NOMO-1 treated with dmso at 0.1 percent for 144 hours (cell line): ENCODE measurements at regions not wholly inside any gene's neighbourhood (a gene's known extent, or its start where the extent isn't known, plus 50 kb on each side); places are given as distances from the start of the nearest gene placed in this dataset.
"Not testable (repeated sequence)": the region's sequence is repeated elsewhere in the genome, so short reads cannot be mapped to it uniquely, and the experiment has no call there.

Source experiments
- DNase-seq: peaks from one replicate; lab custom pipeline; 2025; ENCODE audit not compliant: unreplicated experiment; lab: John Stamatoyannopoulos, UW

DNA sequence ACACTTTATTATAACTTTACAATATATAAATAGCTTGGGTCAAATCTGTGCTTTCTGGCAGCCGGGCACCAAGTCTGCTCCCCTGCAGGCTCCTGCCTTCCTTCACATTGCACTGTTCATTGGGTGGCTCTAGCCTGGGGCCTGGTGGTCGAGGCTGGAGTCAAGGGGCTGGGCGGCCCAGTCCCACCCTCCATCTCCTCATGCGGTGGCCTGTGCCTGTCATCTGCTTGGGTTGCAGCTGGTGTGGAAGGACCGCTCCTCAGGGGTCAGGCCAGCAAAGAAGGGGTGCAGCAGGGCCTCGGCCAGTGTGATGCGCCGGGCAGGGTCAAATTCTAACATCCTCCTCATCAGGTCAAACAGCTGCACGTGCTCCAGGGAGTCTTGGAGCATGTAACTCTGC is 106.7 kb upstream of the SLC24A2 start:
- DNase-seq: not testable (repeated sequence)

DNA sequence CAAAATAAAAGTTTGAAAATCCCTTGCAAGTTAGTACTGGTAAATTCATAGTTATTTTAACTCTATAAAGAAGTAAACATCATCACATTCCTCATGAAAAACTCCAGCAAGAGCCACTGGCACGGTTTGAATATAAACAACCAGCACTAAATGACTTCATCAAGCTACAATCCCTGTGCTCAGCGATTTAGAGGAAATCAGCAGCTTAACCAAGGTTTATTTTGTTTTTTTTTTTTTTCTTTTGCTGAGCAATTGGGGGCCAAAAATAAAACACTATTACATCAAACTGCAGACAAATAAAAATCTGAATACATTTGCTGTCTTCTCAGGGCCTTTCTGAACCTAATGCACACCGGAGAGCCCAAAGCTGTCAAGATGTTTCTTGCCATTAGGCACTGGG is 106.2 kb upstream of the SLC24A2 start:
- no peak for DNase-seq

DNA sequence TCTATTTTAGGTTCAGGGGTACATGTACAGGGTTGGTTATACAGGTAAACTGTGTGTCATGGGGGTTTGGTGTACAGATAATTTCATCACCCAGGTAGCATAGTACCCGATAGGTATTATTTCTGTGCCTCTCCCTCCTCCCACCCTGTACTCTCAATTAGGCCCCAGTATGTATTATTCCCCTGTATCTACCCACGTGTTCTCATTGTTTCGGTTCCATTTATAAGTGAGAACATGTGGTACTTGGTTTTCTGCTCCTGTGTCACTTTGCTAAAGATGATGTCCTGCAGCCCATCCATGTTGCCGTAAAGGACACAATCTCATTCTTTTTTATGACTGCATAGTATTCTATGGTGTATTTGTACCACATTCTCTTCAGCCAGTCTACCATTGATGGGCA is 96.8 kb upstream of the SLC24A2 start:
- no peak for DNase-seq

DNA sequence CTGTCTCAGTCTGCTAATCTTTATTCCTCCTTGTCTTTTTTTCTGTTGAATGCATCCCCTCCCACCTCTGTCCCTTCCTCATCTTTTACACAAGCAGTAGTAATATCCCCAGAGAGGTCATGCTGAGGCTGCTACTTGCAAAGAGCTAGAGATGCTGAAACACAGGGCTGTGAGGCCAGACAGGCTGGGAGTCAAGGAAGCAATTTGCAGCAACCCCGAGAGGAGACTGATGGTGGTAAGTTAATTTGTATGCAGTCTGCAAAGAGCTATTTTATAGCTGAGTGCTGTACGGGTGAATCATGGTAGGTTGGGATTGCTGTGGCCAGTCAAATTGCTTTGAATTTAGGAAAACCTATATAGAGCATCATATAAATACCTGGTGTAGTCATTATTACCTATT is 90.2 kb upstream of the SLC24A2 start:
- no peak for DNase-seq

DNA sequence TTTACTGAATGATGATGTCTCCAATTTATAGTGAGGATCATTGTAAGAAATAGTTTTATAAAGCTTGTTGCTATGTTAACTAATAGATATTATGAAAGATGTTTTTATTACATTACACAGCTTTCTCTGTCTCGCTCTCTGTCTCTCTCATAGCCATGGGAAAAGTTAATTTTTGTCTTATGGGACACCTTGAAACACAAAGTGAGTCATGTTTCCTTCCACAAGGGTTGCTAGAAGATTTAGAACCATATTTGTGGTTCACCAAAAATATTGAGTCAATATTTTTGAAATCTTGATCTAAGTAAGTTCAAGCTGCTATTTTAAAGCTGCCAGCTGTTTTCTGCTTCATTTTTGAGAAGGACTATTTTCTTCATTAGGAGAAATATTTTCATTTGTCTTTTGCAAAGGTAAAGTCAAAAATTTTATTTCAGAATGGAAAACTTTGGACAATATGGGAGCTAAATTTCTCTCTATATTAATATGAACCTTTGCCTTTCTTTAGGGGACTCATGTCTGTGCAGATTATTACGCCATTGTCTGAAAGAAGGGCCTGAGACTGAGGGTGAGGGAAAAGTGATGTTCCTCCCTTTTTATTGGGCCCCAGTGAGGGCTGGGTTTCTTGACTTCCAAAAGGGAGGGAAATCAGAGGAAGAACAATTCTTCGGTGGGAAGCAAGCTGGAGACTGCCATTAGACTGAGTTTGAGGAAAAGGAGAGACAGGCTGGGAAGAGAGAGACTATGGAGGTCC is 87.9 kb upstream of the SLC24A2 start:
- no peak for DNase-seq

DNA sequence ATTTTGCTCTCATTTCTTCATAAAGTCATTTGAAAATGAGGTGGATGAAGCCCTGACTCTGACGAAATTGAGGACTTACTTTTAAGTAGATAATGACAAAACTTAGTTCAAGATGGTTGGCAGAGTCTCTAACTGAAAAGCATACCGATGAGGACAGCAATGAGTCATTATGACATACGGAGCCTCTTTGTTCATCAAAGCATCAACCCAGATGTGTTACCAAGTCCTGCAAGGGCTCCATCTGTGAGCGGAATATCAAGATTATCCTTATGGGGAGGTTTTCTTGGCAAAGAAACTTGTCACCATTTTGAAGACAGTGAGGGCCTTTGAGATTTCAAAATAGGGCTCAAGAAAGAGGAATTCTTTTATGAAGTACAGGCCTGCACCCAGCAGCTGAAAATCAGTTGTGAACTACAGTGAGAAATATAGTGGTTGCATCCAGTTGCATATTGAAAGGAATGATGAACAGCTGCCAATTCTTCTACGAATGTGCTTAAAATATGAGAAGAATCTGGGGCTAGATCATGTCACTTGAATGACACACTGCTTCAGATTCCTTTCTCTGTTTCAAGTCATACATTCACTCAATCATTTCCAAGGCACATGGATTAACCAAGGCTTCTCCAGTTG is 86.6 kb upstream of the SLC24A2 start:
- no peak for DNase-seq

DNA sequence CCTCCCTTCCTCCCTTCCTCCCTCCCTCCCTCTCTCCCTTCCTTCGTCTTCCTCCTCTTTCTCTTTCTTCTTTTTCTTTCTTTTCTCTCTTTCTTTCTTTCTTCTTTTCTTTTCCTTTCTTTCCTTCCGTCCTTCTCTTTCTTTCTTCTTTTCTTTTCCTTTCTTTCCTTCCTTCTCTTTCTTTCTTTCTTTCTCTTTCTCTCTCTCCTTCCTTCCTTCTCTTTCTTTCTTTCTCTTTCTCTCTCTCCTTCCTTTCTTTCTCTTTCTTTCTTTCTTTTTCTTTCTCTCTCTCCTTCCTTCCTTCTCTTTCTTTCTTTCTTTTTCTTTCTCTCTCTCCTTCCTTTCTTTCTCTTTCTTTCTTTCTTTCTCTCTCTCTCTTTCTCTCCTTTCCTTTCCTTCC is 84.4 kb upstream of the SLC24A2 start:
- DNase-seq: not testable (repeated sequence)

DNA sequence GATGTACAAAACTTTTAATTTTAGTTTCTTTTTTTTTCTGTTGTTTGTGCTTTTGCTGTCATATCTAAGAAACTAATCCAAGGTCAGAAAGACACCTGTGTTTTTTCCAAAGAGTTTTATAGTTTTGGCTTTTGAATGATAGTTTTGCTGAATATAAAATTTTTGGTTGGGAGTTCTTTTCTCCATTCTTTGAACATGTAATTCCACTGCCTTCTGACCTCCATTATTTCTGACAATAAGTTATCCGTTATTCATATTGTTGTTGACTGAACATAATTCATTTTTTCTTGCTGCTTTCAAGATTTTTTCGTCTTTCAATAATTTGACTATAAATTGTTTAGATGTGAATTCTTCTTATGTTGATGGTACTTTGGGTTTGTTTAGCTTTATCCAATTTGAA is 82.2 kb upstream of the SLC24A2 start:
- DNase-seq: no peak

DNA sequence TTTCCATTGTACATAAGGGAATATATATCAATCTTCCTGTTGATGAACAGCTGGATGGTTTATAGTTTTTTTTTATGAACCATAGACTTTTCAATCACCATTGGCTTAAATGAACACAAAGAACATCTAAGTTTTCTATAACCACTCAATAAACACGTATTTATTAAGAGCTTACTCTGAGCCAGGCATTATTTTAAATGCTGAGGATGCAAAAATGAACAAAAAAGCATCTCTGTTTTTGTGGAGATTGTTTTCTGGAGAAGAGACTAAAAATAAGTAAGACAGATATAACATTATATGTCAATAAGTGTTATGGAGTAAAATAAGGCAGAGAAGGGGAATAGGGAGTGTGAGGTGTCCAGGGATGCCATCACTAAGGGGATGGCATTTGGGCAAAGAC is 52.1 kb upstream of the SLC24A2 start:
- no peak for DNase-seq
